Right lobe of liver (tissue), 6 donors: ENCODE measurements at regions not wholly inside any gene's neighbourhood (a gene's known extent, or its start where the extent isn't known, plus 50 kb on each side); places are given as distances from the start of the nearest gene placed in this dataset.

Experiments
- ATAC-seq, 4 donors: fragments of 200-7000 bp; cut with Tn5 transposase; one replicate each; pipeline ENCODE4 v1.9.1; 2020; ENCODE audit warnings: mild to moderate bottlenecking in 4 of 4, moderate library complexity in 4 of 4
- DNase-seq, 3 donors: peaks; one replicate each; pipeline ENCODE4 v3.0.0-alpha.2; 2020
- H3K27ac ChIP-seq, 3 donors: fragments of 200-600 bp; one replicate each; pipeline ENCODE4 v1.8.0; 2022
- H3K27me3 ChIP-seq, 2 donors: fragments of 200-600 bp; one replicate each; pipeline ENCODE4 v1.8.0; 2022
- H3K36me3 ChIP-seq, 4 donors: fragments of 200-600 bp; sonication (generic) in 1 of 4; one replicate each; pipeline versions ENCODE4 v1.5.1 to v1.8.0; 2017 to 2022; ENCODE audit warnings: control low read depth in 1 of 4
- H3K4me1 ChIP-seq, 4 donors: fragments of 200-600 bp; sonication (generic) in 1 of 4; one replicate each; pipeline versions ENCODE4 v1.5.1 to v1.8.0; 2017 to 2022; ENCODE audit warnings: control low read depth in 1 of 4
- H3K4me3 ChIP-seq, 3 donors: fragments of 200-600 bp; one replicate each; pipeline ENCODE4 v1.8.0; 2022
- H3K9me3 ChIP-seq, 4 donors: fragments of 200-600 bp; sonication (generic) in 1 of 4; one replicate each; pipeline versions ENCODE4 v1.5.1 to v1.8.0; 2017 to 2022; ENCODE audit warnings: control low read depth in 1 of 4
- CTCF ChIP-seq, 4 donors: fragments of 200-600 bp in 3 of 4; fragments of 450-650 bp in 1 of 4; IDR thresholded peaks; one replicate each; pipeline versions ENCODE4 v1.5.1 to v1.8.0; 2016 to 2022; ENCODE audit warnings: antibody characterized with exemption in 4 of 4, mild to moderate bottlenecking in 2 of 4
- POLR2A ChIP-seq: fragments of 450-650 bp; IDR thresholded peaks from one replicate; pipeline ENCODE4 v1.6.1; 2017; ENCODE audit warnings: antibody characterized with exemption, mild to moderate bottlenecking
- WGBS: methylation state at CpG from one replicate; pipeline ENCODE4 v1.1.6; 2018; ENCODE audit warnings: low coverage, low lambda C conversion rate; ENCODE audit not compliant: insufficient coverage; ENCODE audit errors: missing lambda C conversion rate; 5-methylcytosine and 5-hydroxymethylcytosine counted together
- intact Hi-C, 2 donors: fragments of 100-400 bp; cut with DNase I; formaldehyde crosslinking; loops; one replicate each; pipeline versions ENCODE4 v1.11.2 to v1.14.1; 2022
- donor health status: DM: no; HTN: yes; CAD: no.
- donor health status: DM: no; HTN: no; CAD: no.
- donor health status: DM: no; HTN: no; CAD: no.
- donor health status: DM: no; HTN: yes; CAD: no.
- donor health status: DM: no; HTN: yes; CAD: no.

DNA sequence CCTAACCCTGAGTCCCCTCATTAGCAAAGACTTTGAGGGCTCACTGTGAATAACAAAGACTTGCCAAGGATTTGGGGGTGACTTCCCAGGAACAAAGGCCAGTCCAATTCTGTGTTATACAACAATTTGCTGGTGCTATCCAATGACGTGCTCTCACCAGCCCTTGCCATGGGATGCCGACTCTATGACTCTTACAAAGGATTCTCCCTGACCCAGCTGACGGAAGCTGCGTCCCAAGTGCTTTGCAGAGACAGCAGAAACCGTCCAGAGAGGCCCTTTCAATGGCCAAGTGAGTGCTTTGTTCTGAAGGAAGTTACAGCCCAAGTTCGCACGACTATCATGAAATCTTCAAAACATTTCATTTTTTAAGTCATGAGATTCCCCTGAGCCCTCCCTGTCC, 345.3 kb upstream of the TNRC6C start:
- H3K4me3 ChIP-seq = no peak overlapping the region
- no peaks in the 10 kb centered on the region for H3K9me3 ChIP-seq
- DNase-seq (no peak), ATAC-seq (no peak)
- no peaks in the 10 kb centered on the region for H3K27me3 ChIP-seq
- peaks cover 0 to 8% (median 0%) of the 10 kb centered on the region in 4 donors for H3K4me1 ChIP-seq
- TF ChIP-seq POLR2A (no peak), CTCF (IDR thresholded peaks at IDR 0.05) (no peak)
- no peak overlapping the region for H3K27ac ChIP-seq
- 58% methylated on average over 7 of the region's 7 CpGs for WGBS
- intact Hi-C loops = no loop called here
- H3K36me3 ChIP-seq = no peaks in the 10 kb centered on the region

GRCh38 chr17:77613627-77614026, 344.9 kb upstream of the TNRC6C start:
- intact Hi-C loops = no loop called here
- 64% methylated on average over 8 of the region's 8 CpGs for WGBS
- no peaks in the 10 kb centered on the region for H3K9me3 ChIP-seq
- peaks cover 0 to 8% (median 0%) of the 10 kb centered on the region in 4 donors for H3K4me1 ChIP-seq
- H3K4me3 ChIP-seq = no peak overlapping the region
- TF ChIP-seq CTCF (IDR thresholded peaks at IDR 0.05) (no peak), POLR2A (no peak)
- no peak for ATAC-seq
- no peaks in the 10 kb centered on the region for H3K36me3 ChIP-seq
- no peak for DNase-seq
- no peaks in the 10 kb centered on the region for H3K27me3 ChIP-seq
- H3K27ac ChIP-seq = no peak overlapping the region

GRCh38 chr17:77615703-77616253, 342.7 kb upstream of the TNRC6C start:
- no peak for TF ChIP-seq CTCF (IDR thresholded peaks at IDR 0.05)
- no peak for TF ChIP-seq POLR2A
- Histone ChIP-seq H3K4me3 (no peak overlapping the region), H3K36me3 (no peaks in the 10 kb centered on the region), H3K4me1 (peaks cover 0 to 8% (median 0%) of the 10 kb centered on the region in 4 donors), H3K27me3 (no peaks in the 10 kb centered on the region), H3K9me3 (no peaks in the 10 kb centered on the region), H3K27ac (no peak overlapping the region)
- no peak for DNase-seq
- WGBS = 8% methylated on average over 4 of the region's 4 CpGs
- peak in 3 of 4 donors; percentile 38 to 54 (median 46) for ATAC-seq
- intact Hi-C loops = no loop called here

DNA sequence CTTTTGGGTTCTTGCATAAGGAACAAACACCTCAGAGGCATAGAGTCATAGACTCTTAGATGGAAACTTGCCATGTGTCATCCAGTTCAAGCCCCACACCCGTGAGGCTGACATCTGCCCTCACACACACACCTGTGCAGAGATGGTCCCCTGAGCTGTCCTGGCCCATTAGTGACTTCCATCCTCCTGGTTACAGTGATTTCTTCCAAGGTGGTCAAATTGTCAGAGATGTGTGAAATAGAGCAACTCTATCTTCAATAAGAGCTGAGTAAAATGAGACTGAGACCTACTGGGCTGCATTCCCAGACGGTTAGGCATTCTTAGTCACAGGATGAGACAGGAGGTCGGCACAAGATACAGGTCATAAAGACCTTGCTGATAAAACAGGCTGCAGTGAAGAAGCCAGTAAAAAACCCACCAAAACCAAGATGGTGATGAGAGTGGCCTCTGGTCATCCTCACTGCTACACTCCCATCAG, 342.2 kb upstream of the TNRC6C start:
- no peak for ATAC-seq
- Histone ChIP-seq H3K4me3 (no peak overlapping the region), H3K27me3 (no peaks in the 10 kb centered on the region), H3K9me3 (no peaks in the 10 kb centered on the region), H3K36me3 (no peaks in the 10 kb centered on the region), H3K4me1 (peaks cover 0 to 8% (median 0%) of the 10 kb centered on the region in 4 donors), H3K27ac (no peak overlapping the region)
- intact Hi-C loops = no loop called here
- 10% methylated on average over 3 of the region's 3 CpGs for WGBS
- peak in 1 of 3 donors; percentile 2 for DNase-seq
- TF ChIP-seq POLR2A = no peak
- no peak for TF ChIP-seq CTCF (IDR thresholded peaks at IDR 0.05)
